Adrenal gland (tissue), 9 donors: ENCODE measurements at regions not wholly inside any gene's neighbourhood (a gene's known extent, or its start where the extent isn't known, plus 50 kb on each side); places are given as distances from the start of the nearest gene placed in this dataset.

Experiments
- DNase-seq, 7 donors: peaks; one replicate each; pipeline ENCODE4 v3.0.0-alpha.2; 2019 to 2020
- H3K27ac ChIP-seq, 5 donors: fragments of 200-600 bp; sonication (generic) in 4 of 5; 1 replicate in 3 of 5; 2 replicates in 2 of 5; pipeline versions ENCODE4 v1.5.1 to v1.8.0; 2016 to 2020; ENCODE audit warnings: mild to moderate bottlenecking in 1 of 5
- H3K27me3 ChIP-seq: fragments of 200-600 bp; 2 replicates; pipeline ENCODE4 v1.8.0; 2021
- H3K36me3 ChIP-seq, 2 donors: fragments of 200-600 bp; replicated peaks in 1 of 2; 1 replicate in 1 of 2; 2 replicates in 1 of 2; pipeline versions ENCODE4 v1.5.1 to v1.8.0; 2018 to 2022
- H3K4me1 ChIP-seq, 2 donors: fragments of 200-600 bp; replicated peaks in 1 of 2; 1 replicate in 1 of 2; 2 replicates in 1 of 2; pipeline versions ENCODE4 v1.5.1 to v1.8.0; 2018 to 2021
- H3K4me3 ChIP-seq, 4 donors: fragments of 200-600 bp; sonication (generic) in 3 of 4; one replicate each; pipeline ENCODE4 v1.5.1; 2016 to 2018
- H3K9me3 ChIP-seq, 3 donors: fragments of 200-600 bp; sonication (generic) in 1 of 3; replicated peaks in 1 of 3; 1 replicate in 2 of 3; 2 replicates in 1 of 3; pipeline versions ENCODE4 v1.5.1 to v1.8.0; 2016 to 2021
- CTCF ChIP-seq, 6 experiments: fragments of 450-650 bp in 4 of 6; fragments of 200-600 bp in 2 of 6; sonication (generic) in 1 of 6; IDR thresholded peaks; 1 replicate in 5 of 6; 2 replicates in 1 of 6; pipeline versions ENCODE4 v1.5.1 to v1.8.0; 2016 to 2021; ENCODE audit warnings: antibody characterized with exemption in 6 of 6, mild to moderate bottlenecking in 2 of 6, moderate library complexity in 1 of 6
- POLR2A ChIP-seq, 2 donors: fragments of 450-650 bp; IDR thresholded peaks; one replicate each; pipeline ENCODE4 v1.6.1; 2017; ENCODE audit warnings: antibody characterized with exemption in 2 of 2, mild to moderate bottlenecking in 2 of 2, moderate library complexity in 1 of 2
- WGBS, 4 donors: extraction: QIAGEN DNeasy Blood & Tissue Kit in 2 of 4; methylation state at CpG; one replicate each; pipeline versions ENCODE4 v1.1.5 to v1.1.7; 2013 to 2017; 5-methylcytosine and 5-hydroxymethylcytosine counted together
- intact Hi-C, 2 donors: fragments of 100-400 bp; cut with DNase I; formaldehyde crosslinking; loops; one replicate each; pipeline versions ENCODE4 v1.14.1 to v1.15.0; 2022 to 2023
- small RNA-seq, 2 donors: library from RNA; depleted of rRNA; stranded (forward); fragments of <200 nt; gene quantifications; one replicate each; pipeline ENCODE3, GENCODE V24; 2016
- donor health status: healthy with polysubstance abuse.
- donor health status: Bipolar disorder and iron deficiency.
- donor health status: DM: yes; HTN: yes; CAD: no.
- donor health status: DM: no; HTN: no; CAD: no.
- donor health status: DM: no; HTN: no; CAD: no.

- no peaks in the 10 kb centered on the region for H3K27me3 ChIP-seq
- H3K27ac ChIP-seq: no peak overlapping the region
- intact Hi-C loops: no loop called here
- no peaks in the 10 kb centered on the region for H3K9me3 ChIP-seq
- no peak for DNase-seq
- no peaks in the 10 kb centered on the region for H3K4me1 ChIP-seq
- WGBS, 4 donors: 72 to 82% (median 76%) methylated on average over 4 of the region's 4 CpGs
- no peak overlapping the region for H3K4me3 ChIP-seq
- TF ChIP-seq CTCF (IDR thresholded peaks at IDR 0.05) (no peak), POLR2A (IDR thresholded peaks at IDR 0.05) (no peak)
- H3K36me3 ChIP-seq: no peaks in the 10 kb centered on the region
Observed at GRCh38 chr1:101079341-101079740, 53.8 kb upstream of the DPH5 start.

GRCh38 chr1:101077849-101078248, 52.3 kb upstream of the DPH5 start:
- DNase-seq: no peak
- intact Hi-C loops: no loop called here
- Histone ChIP-seq H3K27ac (no peak overlapping the region), H3K9me3 (no peaks in the 10 kb centered on the region), H3K27me3 (no peaks in the 10 kb centered on the region), H3K36me3 (no peaks in the 10 kb centered on the region), H3K4me3 (no peak overlapping the region), H3K4me1 (no peaks in the 10 kb centered on the region)
- WGBS, 4 donors: 94 to 98% (median 96%) methylated on average over 4 of the region's 4 CpGs
- TF ChIP-seq CTCF (IDR thresholded peaks at IDR 0.05): no peak
- no peak for TF ChIP-seq POLR2A (IDR thresholded peaks at IDR 0.05)

DNA sequence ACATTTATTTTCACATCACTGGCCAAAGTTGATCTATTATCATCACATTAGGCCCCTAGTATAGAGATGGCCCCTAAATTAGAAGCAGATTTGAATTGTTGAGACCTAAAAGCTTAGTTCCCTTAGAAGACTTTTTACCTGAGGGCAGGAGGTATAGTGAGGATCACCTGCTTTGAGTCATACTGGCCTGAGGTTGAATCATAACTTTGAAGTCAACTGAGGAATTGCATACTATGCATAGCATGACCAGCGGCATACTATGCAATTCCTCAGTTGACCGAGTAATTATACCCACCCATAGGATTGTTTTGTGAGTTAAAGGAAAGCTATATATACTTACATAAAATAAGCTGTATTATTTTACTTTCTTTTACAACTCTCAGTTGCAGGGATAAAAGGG, 50.3 kb upstream of the DPH5 start:
- H3K4me3 ChIP-seq: no peak overlapping the region
- intact Hi-C loops: no loop called here
- peaks cover 0 to 5% of the 10 kb centered on the region in 2 donors for H3K4me1 ChIP-seq
- no peaks in the 10 kb centered on the region for H3K36me3 ChIP-seq
- no peak for DNase-seq
- TF ChIP-seq POLR2A (IDR thresholded peaks at IDR 0.05) (no peak), CTCF (IDR thresholded peaks at IDR 0.05) (no peak)
- H3K27me3 ChIP-seq: no peaks in the 10 kb centered on the region
- H3K27ac ChIP-seq: no peak overlapping the region
- no peaks in the 10 kb centered on the region for H3K9me3 ChIP-seq
- 95 to 100% (median 100%) methylated on average over 2 of the region's 2 CpGs for WGBS, 4 donors

Small RNA genes lying in the stretch of these regions (small RNA-seq; reads per million reads assigned to genes)
- gene RF00424: 0 reads per million in 2 donors
